GM18502 (cell line): ENCODE measurements at regions not wholly inside any gene's neighbourhood (a gene's known extent, or its start where the extent isn't known, plus 50 kb on each side); places are given as distances from the start of the nearest gene placed in this dataset.

Experiments used
- ATAC-seq: cut with Tn5 transposase; IDR thresholded peaks from one replicate; pipeline ENCODE4 v1.9.1; 2021; ENCODE audit warnings: mild to moderate bottlenecking; ENCODE audit not compliant: unreplicated experiment, poor library complexity

DNA sequence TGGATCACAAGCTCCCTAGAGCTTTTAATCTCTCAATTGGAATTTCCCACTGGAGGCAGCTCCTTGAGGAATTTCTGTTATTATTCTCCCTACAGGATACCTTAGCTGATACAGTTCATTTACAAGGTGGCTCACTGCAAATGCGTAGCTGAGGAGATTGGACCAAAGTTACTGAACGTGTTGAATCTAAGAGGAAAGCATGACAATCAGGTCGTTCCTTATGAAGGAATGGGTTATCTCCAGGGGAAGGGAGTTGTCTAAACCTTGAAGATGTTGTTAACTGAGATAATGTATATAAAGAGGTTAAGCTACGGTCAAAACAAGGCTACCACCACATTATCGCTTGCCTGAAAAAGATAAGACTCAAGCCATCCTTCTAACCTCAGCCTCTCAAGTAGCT lies 105.8 kb upstream of the TBX3 start:
- no peak for ATAC-seq

DNA sequence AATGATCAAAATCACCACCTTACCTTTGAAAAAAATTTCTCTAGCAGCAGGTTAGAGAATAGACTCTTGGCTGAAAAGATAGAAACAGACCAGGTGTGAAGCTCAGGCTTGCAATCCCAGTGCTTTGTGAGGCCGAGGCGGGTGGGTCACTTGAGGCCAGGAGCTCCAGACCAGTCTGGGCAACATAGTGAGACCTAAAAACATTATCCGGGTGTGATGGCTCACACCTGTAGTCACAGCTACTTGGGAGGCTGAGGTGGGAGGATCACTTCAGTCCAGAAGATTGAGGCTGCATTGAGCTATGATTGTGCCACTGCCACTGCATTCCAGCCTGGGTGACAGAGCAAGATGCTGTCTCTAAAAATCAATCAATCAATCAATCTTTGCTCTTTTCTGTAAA lies 105.3 kb upstream of the TBX3 start:
- no peak for ATAC-seq

DNA sequence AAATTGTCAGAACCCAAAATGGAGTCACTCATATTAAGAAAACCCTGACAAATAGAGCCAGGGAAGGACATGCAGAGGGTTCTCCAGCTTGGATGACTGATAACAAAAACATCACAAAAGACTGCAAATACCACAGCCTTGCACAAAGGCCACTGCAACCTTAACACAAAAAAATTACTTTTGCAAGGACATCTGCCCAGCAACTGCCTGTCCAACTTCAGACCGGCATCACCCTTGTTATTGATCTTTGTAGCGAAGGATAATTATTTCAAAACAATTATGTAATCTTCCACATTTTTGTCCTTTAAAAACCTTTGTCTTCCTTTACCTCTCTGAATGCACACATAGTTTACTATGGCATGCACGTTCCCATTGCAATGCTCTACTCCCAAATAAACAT lies 100.6 kb upstream of the TBX3 start:
- no peak for ATAC-seq

DNA sequence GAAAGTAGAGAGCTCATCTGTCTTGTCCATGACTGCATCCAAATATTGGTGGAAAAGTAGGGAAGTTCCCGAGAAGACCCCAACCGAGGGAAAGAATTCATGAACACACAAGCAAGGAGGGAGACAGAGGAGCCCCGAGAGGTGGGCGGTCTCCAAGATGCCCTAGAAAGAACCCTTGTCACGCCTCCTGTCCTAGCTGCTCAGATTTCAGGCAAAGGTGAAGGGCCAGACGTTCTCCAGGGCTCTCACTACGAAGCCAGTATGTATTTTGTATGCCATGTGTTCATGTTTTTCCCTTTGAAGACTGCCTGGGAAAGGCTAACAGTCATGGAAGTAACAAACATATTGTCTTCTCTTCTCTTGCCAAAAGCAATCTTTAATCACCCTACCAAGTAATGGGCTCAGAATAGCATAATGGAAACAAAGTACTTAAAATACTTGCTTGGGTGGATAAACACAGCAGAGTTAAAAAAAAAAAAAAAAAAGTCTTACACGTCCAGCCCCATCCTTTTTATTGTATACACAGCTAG lies 99.2 kb upstream of the TBX3 start:
- no peak for ATAC-seq

DNA sequence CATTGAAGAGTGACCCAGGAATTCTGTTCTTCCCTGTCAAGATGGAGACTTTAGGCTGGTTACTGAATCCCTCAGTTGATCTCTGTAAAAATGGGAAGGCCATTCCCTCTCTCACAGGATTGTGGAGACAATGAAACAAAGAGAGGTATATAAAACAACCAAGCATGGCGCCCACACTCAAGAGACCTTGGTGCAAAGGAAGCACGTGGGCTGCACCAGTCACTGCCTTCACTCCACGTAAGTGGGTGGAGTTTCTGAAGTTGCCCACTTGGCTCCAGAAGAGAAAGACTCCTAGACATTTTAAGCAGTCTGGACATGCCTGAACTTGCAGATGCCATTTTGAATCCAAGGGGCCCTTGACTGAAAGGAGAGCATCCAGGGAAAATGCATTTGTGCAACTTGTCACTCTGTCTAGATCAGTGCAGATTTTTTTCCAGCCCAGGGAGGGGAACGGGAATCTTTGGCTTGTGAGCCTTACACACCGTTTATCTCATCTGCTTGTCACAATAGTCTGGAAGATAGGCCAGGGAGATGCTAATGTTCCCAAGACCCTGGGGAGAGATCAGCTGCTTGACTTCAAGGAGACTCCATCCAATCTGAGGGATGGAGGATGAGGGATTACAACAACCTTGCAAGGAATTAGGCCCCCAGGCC lies 96.9 kb upstream of the TBX3 start:
- no peak for ATAC-seq

DNA sequence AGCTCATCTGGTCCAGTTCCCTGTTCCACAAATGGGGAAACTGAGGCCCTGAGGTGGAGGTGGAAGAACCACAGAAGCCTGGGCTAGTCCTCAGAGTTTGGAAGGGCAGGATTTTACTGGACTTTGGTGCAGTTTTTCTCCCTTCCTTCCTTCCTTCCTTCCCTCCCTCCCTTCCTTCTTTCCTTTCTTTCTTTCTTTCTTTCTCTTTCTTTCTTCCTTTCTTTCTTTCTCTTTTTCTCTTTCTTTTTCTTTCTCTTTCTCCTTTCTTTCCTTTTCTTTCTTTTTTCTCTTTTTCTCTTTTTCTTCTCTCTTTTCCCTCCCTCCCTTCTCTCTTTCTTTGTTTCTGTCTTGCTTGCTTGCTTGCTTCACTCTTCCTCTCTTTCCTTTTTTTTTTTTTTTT lies 95.7 kb upstream of the TBX3 start:
- no peak for ATAC-seq

DNA sequence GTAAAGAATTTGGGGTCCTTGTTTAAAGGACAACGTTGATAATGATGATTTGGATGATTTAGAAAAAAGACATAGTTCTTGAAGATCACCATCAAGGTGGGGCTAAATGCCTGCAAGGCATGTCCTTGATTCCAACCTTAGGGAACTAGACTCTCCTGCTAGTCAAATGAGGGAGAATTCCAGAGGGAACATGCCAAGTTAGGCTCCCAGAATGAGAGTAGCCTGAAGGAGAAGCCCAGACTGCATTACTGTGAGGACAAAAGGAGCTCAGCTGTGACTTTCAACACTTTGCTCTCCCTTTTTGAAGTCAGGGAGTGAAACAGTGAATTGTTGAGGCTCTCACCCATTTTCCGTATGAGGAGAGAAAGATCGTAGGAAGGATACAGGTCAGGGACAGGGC lies 95.2 kb upstream of the TBX3 start:
- no peak for ATAC-seq

DNA sequence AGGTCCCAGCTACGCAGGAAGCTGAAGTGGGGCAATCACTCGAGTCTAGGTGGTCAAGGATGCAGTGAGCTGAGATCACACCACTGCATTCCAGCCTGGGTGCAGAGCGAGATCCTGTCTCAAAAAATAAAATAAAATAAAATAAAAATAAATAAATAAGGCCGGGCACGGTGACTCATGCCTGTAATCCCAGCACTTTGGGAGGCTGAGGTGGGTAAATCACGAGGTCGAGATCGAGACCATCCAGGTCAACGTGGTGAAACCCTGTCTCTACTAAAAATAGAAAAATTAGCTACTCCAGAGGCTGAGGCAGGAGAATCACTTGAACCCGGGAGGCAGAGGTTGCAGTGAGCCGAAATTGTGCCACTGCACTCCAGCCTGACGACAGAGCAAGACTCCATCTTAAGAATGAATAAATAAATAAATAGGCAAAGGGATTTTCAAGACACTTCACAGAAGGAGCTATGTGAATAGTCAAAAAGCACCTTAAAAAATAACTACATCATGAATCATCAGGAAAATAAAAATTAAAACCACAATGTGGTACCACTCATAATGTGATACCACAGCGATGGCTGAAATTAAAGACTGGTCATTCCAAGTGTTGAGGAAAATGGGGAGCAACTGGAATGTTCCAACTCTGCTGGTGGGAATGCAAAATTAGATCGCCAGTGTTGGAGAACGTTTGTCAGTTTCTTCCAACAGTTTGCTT lies 92.9 kb upstream of the TBX3 start:
- ATAC-seq: no peak

DNA sequence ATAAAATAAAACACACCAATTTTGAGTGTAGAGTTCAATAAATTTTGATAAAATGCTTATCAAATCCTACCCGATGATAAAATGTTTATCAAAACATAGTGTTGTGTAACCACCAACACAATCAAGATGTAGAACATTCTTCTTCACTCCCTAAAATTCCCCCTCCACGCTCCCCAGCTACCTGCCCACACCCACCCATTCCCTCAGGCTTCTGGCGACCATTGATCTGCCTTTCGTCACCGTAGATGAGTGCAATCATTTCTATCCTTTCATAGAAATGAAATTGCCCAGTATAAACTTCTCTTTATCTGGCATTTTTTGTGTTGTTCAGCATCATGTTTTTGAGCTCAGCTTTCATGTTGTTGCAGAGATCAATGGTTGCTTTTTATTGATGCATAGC lies 90.7 kb upstream of the TBX3 start:
- no peak for ATAC-seq

DNA sequence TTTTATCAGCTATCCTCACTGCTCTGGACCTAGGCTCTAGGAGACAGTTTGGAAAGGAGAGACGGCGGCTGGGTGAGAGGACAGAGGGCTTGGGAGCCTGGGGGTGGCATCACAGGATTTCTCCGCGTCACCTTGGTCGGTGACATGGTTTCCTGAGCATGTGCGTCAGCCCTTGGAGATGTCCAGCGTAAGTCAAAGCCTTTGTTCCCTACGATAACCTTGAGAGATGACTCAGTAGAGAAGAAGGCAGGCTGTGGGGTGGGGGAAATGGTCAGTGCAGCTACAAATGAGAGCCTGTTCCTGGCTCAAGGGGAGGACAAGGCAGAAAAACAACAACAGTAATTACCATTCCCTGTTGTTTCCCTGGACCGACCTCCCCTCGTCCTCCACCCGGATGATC lies 90.2 kb upstream of the TBX3 start:
- no peak for ATAC-seq

DNA sequence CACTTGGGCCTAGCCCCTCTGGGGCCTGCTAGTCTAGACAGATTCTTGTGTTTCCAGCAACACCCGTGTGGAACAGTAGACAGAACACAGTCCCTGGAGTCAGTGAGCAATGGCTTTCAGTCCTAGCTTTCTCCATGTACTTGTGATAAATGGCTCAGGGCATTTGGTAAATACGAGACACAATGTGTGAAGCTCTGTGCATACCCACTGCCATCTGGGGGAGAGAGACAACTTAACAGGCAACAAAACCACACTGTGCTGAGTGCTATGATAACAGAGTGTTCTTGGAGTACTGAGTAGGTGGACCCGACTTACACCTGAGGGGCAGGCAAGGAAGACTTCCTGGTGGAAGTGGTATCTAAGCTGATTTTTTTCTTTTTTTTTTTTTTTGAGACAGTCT lies 86.3 kb upstream of the TBX3 start:
- ATAC-seq: no peak

DNA sequence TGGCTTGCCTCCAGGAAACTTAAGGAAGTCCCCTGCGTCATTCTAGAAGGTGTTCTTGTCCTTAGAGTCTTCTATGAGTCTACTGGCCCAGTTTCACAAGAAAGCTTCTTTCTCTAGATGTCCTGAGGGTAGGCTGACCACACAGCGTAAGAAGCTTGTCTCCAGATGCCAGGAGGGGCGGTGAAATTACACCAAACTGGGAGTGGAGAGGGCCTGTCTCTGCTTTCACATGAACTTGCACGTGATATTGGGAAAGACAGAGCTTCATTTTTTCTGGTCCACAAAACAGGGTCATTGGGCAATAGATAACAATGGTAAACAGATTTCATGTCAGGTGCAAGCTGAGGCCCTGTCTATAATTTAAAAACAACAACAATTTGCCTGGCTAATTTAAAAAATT lies 85.7 kb upstream of the TBX3 start:
- no peak for ATAC-seq

DNA sequence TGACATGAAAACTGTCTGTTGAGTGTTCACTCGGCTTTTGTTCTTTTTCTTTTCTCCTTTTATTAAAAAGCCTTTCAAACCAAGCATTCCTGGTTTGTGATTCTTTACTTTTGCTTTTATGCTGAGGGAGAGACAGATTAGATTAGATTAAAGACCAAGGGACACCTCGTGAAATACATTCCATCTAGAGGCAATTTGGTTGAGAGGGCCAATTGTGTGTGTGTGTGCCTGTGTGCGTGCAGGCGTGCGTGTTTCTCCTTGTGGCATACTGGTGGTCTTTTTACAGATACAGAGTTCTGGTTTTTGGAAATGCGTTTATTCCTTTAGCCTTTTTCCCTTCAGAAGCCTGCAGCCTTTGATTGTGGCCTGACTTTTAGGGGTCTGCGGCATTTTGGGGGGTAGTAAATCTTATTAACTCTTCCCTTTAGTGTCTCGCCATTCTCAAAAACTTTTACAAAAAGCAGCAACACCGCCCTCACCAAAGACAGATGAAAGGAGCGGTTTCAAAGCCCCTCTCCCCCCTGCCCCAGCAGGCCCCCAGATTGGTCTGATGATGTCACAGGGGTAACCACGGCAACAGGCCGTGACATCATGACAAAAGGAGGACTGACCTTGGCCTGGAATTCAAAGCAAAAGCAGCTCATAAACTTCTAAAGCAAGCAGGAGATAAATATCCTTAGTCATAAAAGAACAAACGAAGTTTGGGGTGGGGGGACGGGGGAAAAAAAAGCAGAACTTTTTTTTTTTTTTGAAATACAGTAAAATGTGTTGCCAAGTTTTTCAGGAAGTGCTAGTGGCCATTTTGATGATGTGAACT lies 84.1 kb upstream of the TBX3 start:
- ATAC-seq: no peak

DNA sequence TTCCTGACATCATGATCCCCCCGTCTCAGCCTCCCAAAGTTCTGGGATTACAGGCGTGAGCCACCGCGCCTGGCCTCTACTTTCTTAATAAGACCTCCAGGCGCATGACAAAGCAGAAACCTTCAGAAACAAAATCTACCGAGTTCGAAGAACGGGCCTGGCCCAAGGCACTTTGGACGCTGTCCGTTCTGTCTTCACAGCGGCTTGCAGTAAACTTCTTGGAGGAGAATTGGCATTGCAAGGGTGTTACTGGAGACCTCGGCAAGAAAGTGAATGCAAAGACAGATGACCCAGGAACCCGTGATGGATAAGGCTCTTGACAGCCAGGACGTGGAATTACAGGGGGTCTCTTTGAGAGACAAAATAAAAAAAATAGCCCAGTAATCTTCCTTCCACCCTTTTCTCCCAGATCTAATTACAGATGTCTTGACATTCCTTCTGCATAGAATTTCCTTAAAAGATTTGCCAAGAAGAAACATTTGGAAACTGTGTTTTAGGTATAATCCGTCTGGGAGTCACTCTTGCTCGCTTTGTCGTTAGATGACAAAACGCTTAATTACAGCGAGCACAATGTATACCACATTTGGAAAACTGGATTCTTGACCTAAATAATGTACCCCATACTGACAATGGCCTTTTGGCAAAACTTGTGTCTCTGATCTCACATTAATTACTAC lies 83.2 kb upstream of the TBX3 start:
- ATAC-seq: no peak

DNA sequence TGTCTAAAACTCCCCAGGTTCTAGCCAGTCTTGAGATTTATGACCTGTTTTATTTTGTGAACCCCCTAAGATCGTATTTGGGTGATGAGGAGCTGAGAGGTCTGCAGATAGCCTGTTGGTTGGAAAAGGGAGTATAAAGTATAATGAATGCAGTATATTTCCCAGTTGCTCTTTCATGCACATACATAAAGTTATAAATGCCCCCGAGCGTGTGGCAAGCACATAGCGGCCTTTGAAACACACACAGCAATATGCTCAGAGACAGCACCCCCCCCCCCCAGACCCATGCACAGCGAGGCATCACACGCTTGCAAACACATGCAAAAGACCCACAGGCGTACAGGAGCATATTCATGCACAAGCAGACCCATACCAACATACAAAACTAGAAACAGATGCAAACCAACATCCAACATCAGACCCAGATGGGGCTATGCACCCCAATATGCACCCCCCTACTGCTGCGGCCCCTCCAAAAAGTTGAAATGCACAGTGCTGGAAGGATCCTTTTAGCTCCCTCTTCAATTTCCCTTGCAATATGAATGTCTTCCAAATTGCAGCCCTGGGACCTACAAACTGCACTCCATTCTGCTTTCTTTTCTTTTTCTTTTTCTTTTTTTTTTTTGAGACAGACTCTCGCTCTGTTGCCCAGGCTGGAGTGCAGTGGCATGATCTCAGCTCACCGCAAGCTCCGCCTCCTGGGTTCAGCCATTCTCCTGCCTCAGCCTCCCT lies 82.2 kb upstream of the TBX3 start:
- no peak for ATAC-seq

DNA sequence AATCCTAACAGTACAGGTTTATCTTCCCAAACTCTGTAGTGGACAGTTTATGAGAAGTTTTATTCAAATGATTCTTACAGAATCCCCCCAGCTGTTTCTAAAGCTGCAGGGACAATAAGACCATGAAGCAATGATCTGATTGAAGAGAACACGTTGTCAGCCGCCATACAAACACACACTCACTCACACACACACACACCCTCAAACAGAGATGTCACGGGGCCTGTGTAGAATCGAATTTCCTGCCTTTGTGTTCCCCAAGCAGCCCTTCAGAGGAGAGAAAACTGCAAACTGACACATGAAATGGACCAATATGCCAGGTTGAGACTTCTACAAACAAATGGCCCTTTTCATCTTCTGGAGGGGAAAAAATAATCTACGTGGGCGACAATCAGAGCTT lies 80.5 kb upstream of the TBX3 start:
- no peak for ATAC-seq

DNA sequence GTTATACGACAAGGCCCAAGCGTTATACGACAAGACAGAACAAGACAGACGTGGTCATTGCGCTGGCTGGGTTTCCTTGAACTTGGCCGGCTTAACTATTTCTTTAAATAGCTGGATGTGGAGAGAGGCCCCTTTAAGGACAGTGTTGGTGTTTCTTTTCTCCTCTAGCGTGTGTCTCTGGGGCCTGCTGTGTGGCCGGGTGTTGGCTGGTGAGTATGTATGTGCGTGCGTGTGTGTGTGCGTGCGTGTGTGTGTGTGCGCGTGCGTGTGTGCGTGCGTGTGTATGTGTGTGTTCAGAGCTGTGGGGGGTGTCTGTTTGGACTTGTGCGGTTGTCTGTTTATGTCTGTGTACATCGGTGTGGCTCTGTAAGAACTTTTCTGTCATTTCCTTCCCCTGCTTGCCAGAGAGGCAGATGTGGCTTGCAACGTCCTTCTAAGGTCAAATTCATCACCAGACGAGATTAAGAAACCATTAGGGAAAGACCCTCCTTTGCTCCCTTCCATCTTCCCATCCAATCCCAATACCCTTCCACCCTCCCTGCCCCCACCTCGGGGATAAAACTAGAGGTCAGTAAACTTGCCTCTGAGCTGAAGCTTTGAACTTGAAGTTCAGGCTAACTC lies 78.6 kb upstream of the TBX3 start:
- no peak for ATAC-seq

DNA sequence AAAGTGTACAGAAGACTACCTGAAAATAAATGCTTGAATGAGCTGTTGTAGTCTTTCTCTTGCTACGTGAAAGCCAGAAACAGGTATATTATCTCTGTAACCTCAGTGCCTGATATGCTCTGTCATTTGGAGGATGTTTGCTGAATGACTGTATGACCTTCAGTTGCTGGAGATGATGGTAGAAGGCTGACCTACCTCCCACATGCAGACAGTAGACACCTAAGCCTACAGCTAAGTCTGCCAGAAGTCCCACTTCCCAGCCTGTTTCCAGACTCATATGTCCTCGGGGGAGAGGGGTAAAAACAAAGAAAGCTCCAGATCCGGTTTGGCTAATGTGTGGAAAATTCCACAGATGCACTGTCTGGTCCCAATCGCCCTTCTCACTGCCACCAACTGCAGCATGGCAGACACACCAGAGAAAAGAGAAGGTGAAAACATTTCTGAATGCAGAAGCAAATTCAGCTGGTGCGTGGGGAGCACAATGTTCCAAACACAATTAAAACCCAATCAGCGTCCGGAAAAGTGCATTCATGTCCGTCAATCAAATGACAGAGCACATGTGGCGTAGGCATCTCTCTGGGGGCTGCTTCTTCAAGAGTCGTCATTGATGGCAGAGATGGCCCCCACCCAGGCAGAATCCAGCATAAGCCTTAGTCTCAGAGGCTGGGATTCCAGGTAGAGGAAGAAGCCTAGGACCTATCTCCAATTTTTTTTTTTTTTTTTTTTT lies 76.3 kb upstream of the TBX3 start:
- no peak for ATAC-seq

DNA sequence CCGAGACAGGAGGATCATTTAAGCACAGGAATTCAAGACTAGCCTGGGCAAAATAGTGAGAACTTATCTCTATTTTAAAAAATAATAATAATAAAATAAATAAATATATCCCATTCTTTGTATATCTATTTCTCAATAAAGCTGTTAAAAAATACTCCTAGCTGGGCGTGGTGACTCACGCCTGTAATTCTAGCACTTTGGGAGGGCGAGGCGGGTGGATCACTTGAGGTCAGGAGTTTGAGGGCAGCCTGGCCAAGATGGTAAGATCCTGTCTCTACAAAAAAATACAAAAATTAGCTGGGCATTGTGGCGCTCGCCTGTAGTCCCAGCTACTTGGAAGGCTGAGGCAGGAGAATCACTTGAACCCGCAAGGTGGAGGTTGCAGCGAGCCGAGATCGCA lies 75.7 kb upstream of the TBX3 start:
- ATAC-seq: no peak
